Neural cell (in vitro differentiated cells): ENCODE measurements at regions not wholly inside any gene's neighbourhood (a gene's known extent, or its start where the extent isn't known, plus 50 kb on each side); places are given as distances from the start of the nearest gene placed in this dataset.

Experiments
- EP300 ChIP-seq: fragments of 450-650 bp; conservative IDR thresholded peaks from 2 replicates; pipeline ENCODE4 v1.6.1; 2014; ENCODE audit warnings: antibody characterized with exemption, mild to moderate bottlenecking, moderate library complexity; ENCODE audit not compliant: poor library complexity, severe bottlenecking
- EZH2 ChIP-seq: fragments of 200-600, 300-800 bp; shearing (Covaris generic), sonication (generic); IDR thresholded peaks from 2 replicates; pipeline ENCODE4 v1.6.1; 2014; ENCODE audit warnings: antibody characterized with exemption, low read length, borderline replicate concordance, mild to moderate bottlenecking; ENCODE audit not compliant: insufficient read depth, poor library complexity, severe bottlenecking
- POLR2AphosphoS5 ChIP-seq: IDR thresholded peaks from 2 replicates; pipeline ENCODE4 v1.6.1; 2012
- RAD21 ChIP-seq: fragments of 450-650 bp; conservative IDR thresholded peaks from 2 replicates; pipeline ENCODE4 v1.6.1; 2014; ENCODE audit warnings: antibody characterized with exemption, mild to moderate bottlenecking, moderate library complexity
- TAF1 ChIP-seq: IDR thresholded peaks from 2 replicates; pipeline ENCODE4 v1.6.1; 2012; ENCODE audit warnings: low read depth
- TF ChIP-seq, protein P1 (sequence below): fragments of 450-650 bp; IDR thresholded peaks from 2 replicates; pipeline ENCODE4 v1.5.1; 2014; ENCODE audit warnings: antibody characterized with exemption, mild to moderate bottlenecking, moderate library complexity; ENCODE audit not compliant: poor library complexity, severe bottlenecking

DNA sequence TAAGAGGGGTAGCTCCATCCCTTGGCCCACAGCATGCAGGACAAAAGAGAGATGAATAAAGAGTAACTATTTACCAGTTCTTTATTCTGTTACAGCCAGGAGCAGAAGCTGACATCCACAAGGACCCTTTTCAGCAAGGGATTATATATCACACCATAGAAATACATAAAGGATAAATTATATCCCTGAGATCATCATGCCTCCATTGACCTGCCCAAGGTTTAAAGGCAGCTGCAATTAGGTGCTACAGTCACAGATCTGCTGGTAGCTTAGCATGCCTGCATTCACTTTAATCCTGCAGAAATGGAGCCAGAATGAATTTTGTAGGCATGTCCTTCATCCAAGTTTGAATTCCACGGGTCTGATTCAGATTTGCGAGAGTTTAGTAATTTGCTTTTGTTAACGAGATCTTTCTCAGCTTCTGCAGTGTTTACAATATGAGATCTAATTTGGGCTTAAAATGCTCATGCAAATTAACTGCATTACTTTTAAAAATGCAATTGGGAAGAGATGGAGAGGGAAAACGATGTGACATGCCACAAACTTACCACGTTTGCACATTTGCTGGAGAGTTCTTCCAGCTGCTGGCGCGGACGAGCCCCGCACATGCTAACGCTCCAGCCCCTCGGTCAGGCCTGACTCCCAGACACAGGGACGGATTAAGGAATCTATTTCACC, 327.0 kb upstream of the NOCT start:
- TF ChIP-seq POLR2AphosphoS5 (no peak), EZH2 (no peak), TAF1 (no peak), RAD21 (no peak), EP300 (no peak)
- TF ChIP-seq, protein P1, sequence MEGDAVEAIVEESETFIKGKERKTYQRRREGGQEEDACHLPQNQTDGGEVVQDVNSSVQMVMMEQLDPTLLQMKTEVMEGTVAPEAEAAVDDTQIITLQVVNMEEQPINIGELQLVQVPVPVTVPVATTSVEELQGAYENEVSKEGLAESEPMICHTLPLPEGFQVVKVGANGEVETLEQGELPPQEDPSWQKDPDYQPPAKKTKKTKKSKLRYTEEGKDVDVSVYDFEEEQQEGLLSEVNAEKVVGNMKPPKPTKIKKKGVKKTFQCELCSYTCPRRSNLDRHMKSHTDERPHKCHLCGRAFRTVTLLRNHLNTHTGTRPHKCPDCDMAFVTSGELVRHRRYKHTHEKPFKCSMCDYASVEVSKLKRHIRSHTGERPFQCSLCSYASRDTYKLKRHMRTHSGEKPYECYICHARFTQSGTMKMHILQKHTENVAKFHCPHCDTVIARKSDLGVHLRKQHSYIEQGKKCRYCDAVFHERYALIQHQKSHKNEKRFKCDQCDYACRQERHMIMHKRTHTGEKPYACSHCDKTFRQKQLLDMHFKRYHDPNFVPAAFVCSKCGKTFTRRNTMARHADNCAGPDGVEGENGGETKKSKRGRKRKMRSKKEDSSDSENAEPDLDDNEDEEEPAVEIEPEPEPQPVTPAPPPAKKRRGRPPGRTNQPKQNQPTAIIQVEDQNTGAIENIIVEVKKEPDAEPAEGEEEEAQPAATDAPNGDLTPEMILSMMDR = no peak
